SK-N-SH (cell line): ENCODE measurements at regions not wholly inside any gene's neighbourhood (a gene's known extent, or its start where the extent isn't known, plus 50 kb on each side); places are given as distances from the start of the nearest gene placed in this dataset.

Experiments
- CTCF ChIA-PET: fragments of 300-600, 350-600 bp; formaldehyde crosslinking; extraction: SDS; loops from one replicate; lab custom pipeline; 2021; lab: Yijun Ruan, JAX
- POLR2A ChIA-PET: fragments of 350-600 bp; sonication (Branson Sonifier 250); formaldehyde crosslinking; extraction: SDS; loops from one replicate; lab custom pipeline; 2020; ENCODE audit warnings: antibody characterized with exemption, inconsistent platforms; lab: Yijun Ruan, JAX
- DNase-seq: peaks from one replicate; pipeline ENCODE4 v3.0.0; 2012
- H2AFZ ChIP-seq: fragments of 200-600 bp; sonication (generic); 2 replicates; pipeline ENCODE4 v1.8.1; 2016; ENCODE audit warnings: antibody characterized with exemption, mild to moderate bottlenecking, low read depth
- H3F3A ChIP-seq: fragments of 200-600 bp; sonication (generic); replicated peaks from 2 replicates; pipeline ENCODE3; 2016; ENCODE audit warnings: antibody characterized with exemption, mild to moderate bottlenecking; ENCODE audit not compliant: insufficient read depth
- H3K27ac ChIP-seq, 2 experiments: fragments of 200-500 bp in 1 of 2; fragments of 200-600 bp in 1 of 2; sonication (Bioruptor generic) in 1 of 2; sonication (generic), shearing (Covaris generic) in 1 of 2; 2 replicates each; pipeline versions ENCODE4 v1.5.1 to v1.6.1; 2014 to 2016; ENCODE audit warnings: low read depth in 2 of 2, inconsistent platforms in 1 of 2, low read length in 1 of 2, mild to moderate bottlenecking in 1 of 2, mixed read lengths in 1 of 2
- H3K27me3 ChIP-seq: fragments of 200-600 bp; sonication (generic), shearing (Covaris generic); 2 replicates; pipeline ENCODE4 v1.6.1; 2016; ENCODE audit warnings: mixed run types; ENCODE audit not compliant: insufficient read depth
- H3K36me3 ChIP-seq, 2 experiments: fragments of 200-500 bp in 1 of 2; fragments of 200-600 bp in 1 of 2; sonication (Bioruptor generic) in 1 of 2; sonication (generic) in 1 of 2; replicated peaks in 1 of 2; 2 replicates each; pipeline versions ENCODE3 to v1.5.1; 2014 to 2016; ENCODE audit warnings: low read length in 1 of 2, mild to moderate bottlenecking in 1 of 2; ENCODE audit not compliant: insufficient read depth in 2 of 2, control insufficient read depth in 1 of 2
- H3K4me1 ChIP-seq, 2 experiments: fragments of 200-500 bp in 1 of 2; fragments of 200-600 bp in 1 of 2; sonication (Bioruptor generic) in 1 of 2; sonication (generic), shearing (Covaris generic) in 1 of 2; 2 replicates each; pipeline versions ENCODE4 v1.5.1 to v1.6.1; 2014 to 2016; ENCODE audit warnings: low read depth in 1 of 2, low read length in 1 of 2, mixed run types in 1 of 2; ENCODE audit not compliant: insufficient read depth in 2 of 2, control insufficient read depth in 1 of 2
- H3K4me2 ChIP-seq: fragments of 200-600 bp; sonication (generic), shearing (Covaris generic); 2 replicates; pipeline ENCODE4 v1.6.1; 2017; ENCODE audit warnings: mixed run types
- H3K4me3 ChIP-seq, 2 experiments: fragments of 200-500 bp in 1 of 2; fragments of 200-600 bp in 1 of 2; sonication (Bioruptor generic) in 1 of 2; sonication (generic), shearing (Covaris generic) in 1 of 2; 2 replicates each; pipeline versions ENCODE4 v1.5.1 to v1.8.1; 2014 to 2016; ENCODE audit warnings: low read depth in 2 of 2, inconsistent platforms in 1 of 2, low read length in 1 of 2, mild to moderate bottlenecking in 1 of 2, mixed read lengths in 1 of 2, moderate library complexity in 1 of 2
- H3K79me2 ChIP-seq: fragments of 200-600 bp; sonication (generic); 2 replicates; pipeline ENCODE4 v1.8.1; 2017; ENCODE audit warnings: mild to moderate bottlenecking; ENCODE audit not compliant: insufficient read depth
- H3K9ac ChIP-seq: fragments of 200-600 bp; sonication (generic); 2 replicates; pipeline ENCODE4 v1.6.1; 2017; ENCODE audit warnings: mixed run types
- H3K9me2 ChIP-seq: fragments of 200-600 bp; sonication (generic); 2 replicates; pipeline ENCODE4 v1.6.1; 2017; ENCODE audit warnings: mixed run types
- H3K9me3 ChIP-seq: fragments of 200-600 bp; sonication (generic); 2 replicates; pipeline ENCODE4 v1.6.1; 2017; ENCODE audit warnings: mixed run types, mild to moderate bottlenecking, moderate library complexity
- H4K20me1 ChIP-seq: fragments of 200-600 bp; sonication (generic); 2 replicates; pipeline ENCODE4 v1.6.1; 2017; ENCODE audit warnings: mild to moderate bottlenecking, mixed run types; ENCODE audit not compliant: insufficient read depth
- CTCF ChIP-seq: fragments of 200-600 bp; sonication (generic); IDR thresholded peaks from 2 replicates; pipeline ENCODE4 v1.6.1; 2017; ENCODE audit warnings: antibody characterized with exemption, mild to moderate bottlenecking, moderate library complexity
- FOXJ3 ChIP-seq: sonication (generic); formaldehyde crosslinking; IDR thresholded peaks from 2 replicates; pipeline ENCODE4 v1.5.1; 2020; ENCODE audit warnings: mild to moderate bottlenecking, missing genetic modification reagents
- GATA2 ChIP-seq: sonication (generic); formaldehyde crosslinking; IDR thresholded peaks from 2 replicates; pipeline ENCODE4 v1.5.0; 2020; ENCODE audit warnings: mild to moderate bottlenecking, missing genetic modification reagents
- MXI1 ChIP-seq: IDR thresholded peaks from 2 replicates; pipeline ENCODE4 v1.6.1; 2012; ENCODE audit warnings: mild to moderate bottlenecking, low read depth, low read length, improper control_type of control experiment
- RFX5 ChIP-seq: IDR thresholded peaks from 2 replicates; pipeline ENCODE4 v1.6.1; 2012; ENCODE audit warnings: mild to moderate bottlenecking, improper control_type of control experiment, low read length
- SIN3A ChIP-seq: IDR thresholded peaks from 2 replicates; pipeline ENCODE4 v1.6.1; 2012; ENCODE audit warnings: low read depth, mild to moderate bottlenecking, low read length, moderate library complexity, borderline replicate concordance
- TAF1 ChIP-seq: IDR thresholded peaks from 2 replicates; pipeline ENCODE4 v1.6.1; 2012; ENCODE audit warnings: low read depth, mild to moderate bottlenecking, low read length, moderate library complexity, borderline replicate concordance
- TCF12 ChIP-seq: IDR thresholded peaks from 2 replicates; pipeline ENCODE4 v1.4.0; 2012
- USF1 ChIP-seq: IDR thresholded peaks from 2 replicates; pipeline ENCODE4 v1.4.0; 2012; ENCODE audit warnings: low read depth, borderline replicate concordance
- WGBS: methylation state at CpG from one replicate; pipeline ENCODE4 v1.1.6; 2017; ENCODE audit warnings: low lambda C conversion rate; 5-methylcytosine and 5-hydroxymethylcytosine counted together

GRCh38 chr7:156113731-156114130 is 301.5 kb upstream of the SHH start:
- 7% methylated on average over 7 of the region's 7 CpGs for WGBS
- no peaks in the 10 kb centered on the region for H3K79me2 ChIP-seq
- DNase-seq = no peak
- H3K9ac ChIP-seq = no peak overlapping the region
- no peak overlapping the region for H3K4me3 ChIP-seq
- H3F3A ChIP-seq = no peaks in the 10 kb centered on the region
- ChIA-PET CTCF (interaction anchor here (1.1 kb wide), 1 partner anchor 98 kb away, joined by 3 read pairs; no protein-coding TSS in a partner anchor), POLR2A (no interaction called here)
- no peaks in the 10 kb centered on the region for H3K9me2 ChIP-seq
- H4K20me1 ChIP-seq = no peaks in the 10 kb centered on the region
- H3K27ac ChIP-seq = no peak overlapping the region
- no peaks in the 10 kb centered on the region for H3K36me3 ChIP-seq
- H2AFZ ChIP-seq = no peak overlapping the region
- H3K4me1 ChIP-seq = no peaks in the 10 kb centered on the region
- H3K9me3 ChIP-seq = no peaks in the 10 kb centered on the region
- TF ChIP-seq TAF1 (no peak), SIN3A (no peak), GATA2 (CRISPR knock-in tag) (no peak), TCF12 (no peak)
- no peak overlapping the region for H3K4me2 ChIP-seq
- peaks cover 55% of the 10 kb centered on the region for H3K27me3 ChIP-seq

- Histone ChIP-seq H3K27ac (no peak overlapping the region), H2AFZ (no peak overlapping the region), H3K79me2 (no peaks in the 10 kb centered on the region), H3K4me1 (no peaks in the 10 kb centered on the region), H3K36me3 (no peaks in the 10 kb centered on the region), H3K9ac (no peak overlapping the region), H3F3A (no peaks in the 10 kb centered on the region), H3K27me3 (peaks cover 67% of the 10 kb centered on the region), H4K20me1 (no peaks in the 10 kb centered on the region), H3K9me3 (no peaks in the 10 kb centered on the region), H3K9me2 (no peaks in the 10 kb centered on the region), H3K4me2 (no peak overlapping the region), H3K4me3 (no peak overlapping the region)
- 0% methylated on average over 2 of the region's 2 CpGs for WGBS
- DNase-seq = no peak
- CTCF ChIA-PET = no interaction called here
- POLR2A ChIA-PET = no interaction called here
- no peak for TF ChIP-seq FOXJ3 (CRISPR knock-in tag)
- TF ChIP-seq USF1 = no peak
- no peak for TF ChIP-seq TAF1
- no peak for TF ChIP-seq CTCF
- TF ChIP-seq MXI1 = no peak
These were observed 297.7 kb upstream of the SHH start for GRCh38 chr7:156109988-156110387.

GRCh38 chr7:156109076-156109475 is 296.8 kb upstream of the SHH start:
- Histone ChIP-seq H3K4me2 (no peak overlapping the region), H3K4me3 (no peak overlapping the region), H3K36me3 (no peaks in the 10 kb centered on the region), H3K9me3 (no peaks in the 10 kb centered on the region), H3F3A (no peaks in the 10 kb centered on the region), H4K20me1 (no peaks in the 10 kb centered on the region), H3K27ac (no peak overlapping the region), H3K79me2 (no peaks in the 10 kb centered on the region), H3K9ac (no peak overlapping the region), H3K27me3 (peaks cover 70% of the 10 kb centered on the region), H3K9me2 (no peaks in the 10 kb centered on the region), H3K4me1 (no peaks in the 10 kb centered on the region), H2AFZ (no peak overlapping the region)
- ChIA-PET POLR2A (no interaction called here), CTCF (no interaction called here)
- 15% methylated on average over 8 of the region's 8 CpGs for WGBS
- TF ChIP-seq RFX5 = no peak
- DNase-seq = no peak
